MCF 10A (cell line): ENCODE measurements at regions not wholly inside any gene's neighbourhood (a gene's known extent, or its start where the extent isn't known, plus 50 kb on each side); places are given as distances from the start of the nearest gene placed in this dataset.
"Not testable (repeated sequence)": the region's sequence is repeated elsewhere in the genome, so short reads cannot be mapped to it uniquely, and the experiment has no call there.

Experiments used
- BruUV-seq: library from RNA; stranded (reverse); fragments of 400-500 nt; replicated peaks from 2 replicates; lab custom pipeline; 2021; lab: Mats Ljungman, UMichigan
- CTCF ChIA-PET: fragments of 300-600 bp; sonication (Branson Sonifier 250); formaldehyde crosslinking; extraction: SDS; loops from one replicate; lab custom pipeline; 2021; ENCODE audit warnings: antibody characterized with exemption, inconsistent platforms; lab: Yijun Ruan, JAX
- POLR2A ChIA-PET: fragments of 300-600, 350-650 bp; sonication (Branson Sonifier 250); formaldehyde crosslinking; extraction: SDS; loops from one replicate; lab custom pipeline; 2020; ENCODE audit warnings: antibody characterized with exemption, inconsistent platforms; lab: Yijun Ruan, JAX
- DNase-seq: peaks from one replicate; pipeline ENCODE4 v3.0.0-alpha.2; 2018; ENCODE audit not compliant: unreplicated experiment
- H3K27ac Mint-ChIP-seq: one replicate; pipeline ENCODE4 v1.8.0; 2022; ENCODE audit warnings: mild to moderate bottlenecking, low read depth, mixed read lengths; ENCODE audit not compliant: unreplicated experiment
- H3K27me3 Mint-ChIP-seq: one replicate; pipeline ENCODE4 v1.8.0; 2022; ENCODE audit warnings: mixed read lengths; ENCODE audit not compliant: insufficient read depth, unreplicated experiment
- H3K36me3 Mint-ChIP-seq: one replicate; pipeline ENCODE4 v1.8.0; 2022; ENCODE audit warnings: mild to moderate bottlenecking, moderate library complexity, mixed read lengths; ENCODE audit not compliant: insufficient read depth, unreplicated experiment
- H3K4me1 Mint-ChIP-seq: one replicate; pipeline ENCODE4 v1.8.0; 2022; ENCODE audit warnings: mixed read lengths; ENCODE audit not compliant: insufficient read depth, unreplicated experiment
- H3K4me3 Mint-ChIP-seq: one replicate; pipeline ENCODE4 v1.8.0; 2022; ENCODE audit warnings: mild to moderate bottlenecking, moderate library complexity, mixed read lengths; ENCODE audit not compliant: unreplicated experiment
- H3K9me3 Mint-ChIP-seq: one replicate; pipeline ENCODE4 v1.8.0; 2022; ENCODE audit warnings: mixed read lengths; ENCODE audit not compliant: unreplicated experiment
- intact Hi-C: fragments of 100-400 bp; cut with micrococcal nuclease; formaldehyde crosslinking; loops from 2 replicates; pipeline ENCODE4 v1.14.1; 2022
- TF ChIP-seq, protein P1 (sequence below): fragments of 200-600 bp; IDR thresholded peaks from one replicate; pipeline ENCODE4 v1.8.0; 2022; ENCODE audit warnings: antibody characterized with exemption, mild to moderate bottlenecking; ENCODE audit not compliant: unreplicated experiment

DNA sequence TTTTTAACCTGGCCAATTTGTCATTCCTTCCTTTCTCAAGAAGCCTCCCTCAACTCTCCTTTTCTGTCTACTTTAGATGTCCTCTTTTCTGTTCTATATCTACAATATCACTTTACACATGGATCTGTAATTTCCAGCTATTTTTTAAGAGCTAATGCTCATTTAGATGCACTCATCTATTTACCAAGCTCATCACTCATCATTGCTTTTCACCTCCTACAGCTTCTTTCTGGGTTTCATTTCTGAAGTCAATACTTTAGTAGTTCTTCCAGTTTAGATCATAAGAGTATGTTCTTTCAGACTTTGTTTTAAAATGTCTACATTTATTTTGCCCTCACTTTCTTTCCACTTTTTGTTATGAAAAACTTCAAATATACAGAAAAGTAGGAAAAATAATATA, 466.9 kb downstream of the MID1IP1 start:
- no peaks in the 10 kb centered on the region for H3K36me3 Mint-ChIP-seq
- H3K9me3 Mint-ChIP-seq: no peaks in the 10 kb centered on the region
- TF ChIP-seq, protein P1, sequence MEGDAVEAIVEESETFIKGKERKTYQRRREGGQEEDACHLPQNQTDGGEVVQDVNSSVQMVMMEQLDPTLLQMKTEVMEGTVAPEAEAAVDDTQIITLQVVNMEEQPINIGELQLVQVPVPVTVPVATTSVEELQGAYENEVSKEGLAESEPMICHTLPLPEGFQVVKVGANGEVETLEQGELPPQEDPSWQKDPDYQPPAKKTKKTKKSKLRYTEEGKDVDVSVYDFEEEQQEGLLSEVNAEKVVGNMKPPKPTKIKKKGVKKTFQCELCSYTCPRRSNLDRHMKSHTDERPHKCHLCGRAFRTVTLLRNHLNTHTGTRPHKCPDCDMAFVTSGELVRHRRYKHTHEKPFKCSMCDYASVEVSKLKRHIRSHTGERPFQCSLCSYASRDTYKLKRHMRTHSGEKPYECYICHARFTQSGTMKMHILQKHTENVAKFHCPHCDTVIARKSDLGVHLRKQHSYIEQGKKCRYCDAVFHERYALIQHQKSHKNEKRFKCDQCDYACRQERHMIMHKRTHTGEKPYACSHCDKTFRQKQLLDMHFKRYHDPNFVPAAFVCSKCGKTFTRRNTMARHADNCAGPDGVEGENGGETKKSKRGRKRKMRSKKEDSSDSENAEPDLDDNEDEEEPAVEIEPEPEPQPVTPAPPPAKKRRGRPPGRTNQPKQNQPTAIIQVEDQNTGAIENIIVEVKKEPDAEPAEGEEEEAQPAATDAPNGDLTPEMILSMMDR: no peak
- H3K27me3 Mint-ChIP-seq: peaks cover 49% of the 10 kb centered on the region
- intact Hi-C loops: no loop called here
- no peak for DNase-seq
- ChIA-PET POLR2A (no interaction called here), CTCF (no interaction called here)
- H3K4me3 Mint-ChIP-seq: no peak overlapping the region
- no peak overlapping the region for H3K27ac Mint-ChIP-seq
- H3K4me1 Mint-ChIP-seq: no peaks in the 10 kb centered on the region
- BruUV-seq: no TSS peak

DNA sequence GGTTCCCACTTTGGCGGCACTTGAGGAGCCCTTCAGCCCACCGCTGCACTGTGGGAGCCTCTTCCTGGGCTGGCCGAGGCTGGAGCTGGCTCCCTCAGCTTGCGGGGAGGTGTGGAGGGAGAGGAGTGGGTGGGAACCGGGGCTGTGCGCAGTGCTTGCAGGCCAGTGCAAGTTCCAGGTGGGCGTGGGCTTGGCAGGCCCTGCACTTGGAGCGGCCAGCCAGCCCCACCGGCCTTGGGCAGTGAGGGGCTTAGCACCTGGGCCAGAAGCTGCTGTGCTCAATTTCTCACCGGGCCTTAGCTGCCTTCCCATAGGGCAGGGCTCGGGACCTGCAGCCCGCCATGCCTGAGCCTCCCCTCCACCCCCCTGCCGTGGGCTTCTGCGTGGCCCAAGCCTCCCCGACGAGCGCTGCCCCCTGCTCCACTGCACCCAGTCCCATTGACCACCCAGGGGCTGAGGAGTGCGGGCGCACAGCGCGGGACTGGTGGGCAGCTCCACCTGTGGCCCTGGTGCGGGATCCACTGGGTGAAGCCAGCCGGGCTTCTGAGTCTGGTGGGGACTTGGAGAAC, 474.3 kb downstream of the MID1IP1 start:
- no peak for DNase-seq
- H3K4me3 Mint-ChIP-seq: no peak overlapping the region
- ChIA-PET POLR2A (interaction anchor here (1.1 kb wide), 1 partner anchor 22 kb away, joined by 3 read pairs; no protein-coding TSS in a partner anchor), CTCF (no interaction called here)
- BruUV-seq: no TSS peak
- H3K4me1 Mint-ChIP-seq: no peaks in the 10 kb centered on the region
- H3K27ac Mint-ChIP-seq: no peak overlapping the region
- TF ChIP-seq, protein P1: no peak
- no peaks in the 10 kb centered on the region for H3K36me3 Mint-ChIP-seq
- intact Hi-C loops: no loop called here
- no peaks in the 10 kb centered on the region for H3K9me3 Mint-ChIP-seq
- H3K27me3 Mint-ChIP-seq: peaks cover 39% of the 10 kb centered on the region

DNA sequence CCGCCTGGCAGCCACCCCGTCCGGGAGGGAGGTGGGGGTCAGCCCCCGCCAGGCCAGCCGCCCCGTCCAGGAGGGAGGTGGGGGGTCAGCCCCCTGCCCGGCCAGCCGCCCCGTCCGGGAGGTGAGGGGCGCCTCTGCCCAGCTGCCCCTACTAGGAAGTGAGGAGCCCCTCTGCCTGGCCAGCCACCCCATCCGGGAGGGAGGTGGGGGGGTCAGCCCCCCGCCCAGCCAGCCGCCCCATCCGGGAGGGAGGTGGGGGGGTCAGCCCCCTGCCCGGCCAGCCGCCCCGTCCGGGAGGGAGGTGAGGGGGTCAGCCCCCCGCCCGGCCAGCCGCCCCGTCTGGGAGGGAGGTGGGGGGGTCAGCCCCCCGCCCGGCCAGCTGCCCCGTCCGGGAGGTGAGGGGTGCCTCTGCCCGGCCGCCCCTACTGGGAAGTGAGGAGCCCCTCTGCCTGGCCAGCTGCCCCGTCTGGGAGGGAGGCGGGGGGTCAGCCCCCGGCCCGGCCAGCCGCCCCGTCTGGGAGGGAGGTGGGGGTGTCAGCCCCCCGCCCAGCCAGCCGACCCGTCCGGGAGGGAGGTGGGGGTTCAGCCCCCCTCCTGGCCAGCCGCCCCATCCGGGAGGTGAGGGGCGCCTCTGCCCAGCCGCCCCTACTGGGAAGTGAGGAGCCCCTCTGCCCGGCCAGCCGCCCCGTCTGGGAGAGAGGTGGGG, 476.6 kb downstream of the MID1IP1 start:
- H3K4me3 Mint-ChIP-seq, H3K9me3 Mint-ChIP-seq, H3K27ac Mint-ChIP-seq, POLR2A ChIA-PET, CTCF ChIA-PET, BruUV-seq, intact Hi-C loops, H3K4me1 Mint-ChIP-seq, H3K36me3 Mint-ChIP-seq, DNase-seq: not testable (repeated sequence)
- H3K27me3 Mint-ChIP-seq: peaks cover 25% of the 10 kb centered on the region

DNA sequence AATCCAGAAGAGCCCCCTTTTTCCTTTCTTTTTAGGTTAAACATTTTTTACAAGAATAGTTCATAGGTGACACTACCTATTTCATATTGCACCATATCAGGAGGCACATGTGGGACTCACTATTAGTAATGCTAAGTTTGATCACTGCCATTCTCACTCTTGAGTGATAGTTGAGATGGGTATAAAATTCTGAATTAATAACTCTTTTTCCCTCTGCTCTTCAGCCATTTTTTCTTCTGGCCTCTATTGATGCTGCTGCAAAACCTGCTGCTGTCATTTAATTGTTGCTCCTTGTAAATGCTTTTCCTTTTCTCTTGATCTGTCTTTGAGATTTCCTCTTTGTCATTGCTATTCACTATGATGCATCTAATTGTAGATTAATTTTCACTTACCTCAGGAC, 482.0 kb downstream of the MID1IP1 start:
- TF ChIP-seq, protein P1: no peak
- peaks cover 12% of the 10 kb centered on the region for H3K27me3 Mint-ChIP-seq
- no peak overlapping the region for H3K27ac Mint-ChIP-seq
- POLR2A ChIA-PET: no interaction called here
- DNase-seq: no peak
- no peaks in the 10 kb centered on the region for H3K36me3 Mint-ChIP-seq
- CTCF ChIA-PET: no interaction called here
- H3K9me3 Mint-ChIP-seq: peaks cover 14% of the 10 kb centered on the region
- no peaks in the 10 kb centered on the region for H3K4me1 Mint-ChIP-seq
- BruUV-seq: no TSS peak
- intact Hi-C loops: no loop called here
- H3K4me3 Mint-ChIP-seq: no peak overlapping the region
